HG03432 (cell line): ENCODE measurements at regions not wholly inside any gene's neighbourhood (a gene's known extent, or its start where the extent isn't known, plus 50 kb on each side); places are given as distances from the start of the nearest gene placed in this dataset.

ENCODE experiments used
- ATAC-seq: cut with Tn5 transposase; IDR thresholded peaks from one replicate; pipeline ENCODE4 v1.9.1; 2021; ENCODE audit warnings: mild to moderate bottlenecking, moderate library complexity; ENCODE audit not compliant: unreplicated experiment

DNA sequence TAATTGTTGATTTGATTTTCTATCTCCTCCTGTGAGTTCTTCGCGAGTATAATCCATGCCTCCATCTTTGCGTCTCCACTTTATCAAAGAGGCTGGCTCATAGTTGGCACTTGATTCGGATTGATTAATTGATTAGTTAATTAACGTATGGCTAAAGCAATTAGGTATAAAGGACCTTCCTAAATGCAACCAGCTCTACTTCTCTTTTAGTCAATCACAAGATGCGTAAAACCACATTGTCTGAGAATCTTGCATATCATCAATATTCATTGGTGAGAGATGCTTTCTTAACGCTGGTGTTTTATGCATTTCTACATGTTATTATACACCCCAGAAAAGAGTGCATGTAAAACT lies 56.4 kb upstream of the NR2F2 start:
- no peak for ATAC-seq

DNA sequence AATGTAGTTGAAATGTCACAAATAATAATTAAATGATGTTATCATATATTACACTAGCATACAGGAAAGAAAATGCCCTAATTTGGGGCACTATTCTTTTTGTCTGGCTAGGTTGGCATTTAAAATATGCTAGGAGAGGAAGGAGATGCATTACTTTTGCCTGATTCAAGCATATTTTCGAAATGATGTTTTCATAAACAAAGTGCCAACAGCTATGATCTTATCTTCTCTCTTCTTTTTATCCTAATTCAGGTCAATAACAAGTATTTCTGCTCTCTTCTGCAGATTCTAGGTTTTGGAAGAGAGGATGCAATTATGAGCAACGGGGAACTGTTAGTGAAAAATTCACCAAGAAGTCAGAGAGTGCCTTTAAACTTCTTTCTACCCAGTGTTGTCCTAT lies 55.8 kb upstream of the NR2F2 start:
- ATAC-seq = no peak

DNA sequence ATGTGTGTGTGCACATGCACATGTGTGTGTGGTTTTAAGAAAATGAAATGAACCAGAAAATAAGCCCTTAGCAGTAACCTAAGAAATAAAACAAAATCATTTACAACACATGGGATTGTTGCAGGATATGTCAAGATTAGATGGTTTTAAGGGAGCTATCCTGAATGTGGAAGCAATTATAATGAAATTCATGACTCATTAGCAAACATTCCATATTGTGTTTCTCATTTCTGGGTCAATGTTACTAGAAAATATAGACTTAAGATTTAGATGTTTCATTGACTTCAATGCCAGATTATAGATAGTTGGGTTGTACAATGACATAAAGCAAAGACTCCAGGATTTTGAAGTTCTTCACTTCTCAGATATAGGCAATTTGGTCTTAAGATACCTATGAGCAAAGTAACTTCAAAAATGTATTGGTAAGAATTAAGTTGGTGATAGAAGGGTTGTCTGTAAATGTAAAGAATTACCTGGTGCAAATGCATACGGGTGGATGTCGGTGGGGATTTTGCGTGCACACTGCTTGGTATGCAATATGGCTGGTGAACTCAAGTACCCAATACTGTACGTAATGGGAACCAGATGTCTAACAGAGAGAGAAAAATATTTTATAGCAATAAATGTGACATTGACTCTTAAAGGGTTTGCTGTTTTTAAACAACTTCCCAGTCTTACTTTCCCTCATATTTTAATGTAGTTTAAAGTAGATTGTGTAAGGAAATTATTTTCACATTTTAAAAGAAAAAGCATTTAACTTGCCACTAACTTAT lies 53.9 kb upstream of the NR2F2 start:
- no peak for ATAC-seq
